ENCODE measurements at regions not wholly inside any gene's neighbourhood (a gene's known extent, or its start where the extent isn't known, plus 50 kb on each side); places are given as distances from the start of the nearest gene placed in this dataset.

DNA sequence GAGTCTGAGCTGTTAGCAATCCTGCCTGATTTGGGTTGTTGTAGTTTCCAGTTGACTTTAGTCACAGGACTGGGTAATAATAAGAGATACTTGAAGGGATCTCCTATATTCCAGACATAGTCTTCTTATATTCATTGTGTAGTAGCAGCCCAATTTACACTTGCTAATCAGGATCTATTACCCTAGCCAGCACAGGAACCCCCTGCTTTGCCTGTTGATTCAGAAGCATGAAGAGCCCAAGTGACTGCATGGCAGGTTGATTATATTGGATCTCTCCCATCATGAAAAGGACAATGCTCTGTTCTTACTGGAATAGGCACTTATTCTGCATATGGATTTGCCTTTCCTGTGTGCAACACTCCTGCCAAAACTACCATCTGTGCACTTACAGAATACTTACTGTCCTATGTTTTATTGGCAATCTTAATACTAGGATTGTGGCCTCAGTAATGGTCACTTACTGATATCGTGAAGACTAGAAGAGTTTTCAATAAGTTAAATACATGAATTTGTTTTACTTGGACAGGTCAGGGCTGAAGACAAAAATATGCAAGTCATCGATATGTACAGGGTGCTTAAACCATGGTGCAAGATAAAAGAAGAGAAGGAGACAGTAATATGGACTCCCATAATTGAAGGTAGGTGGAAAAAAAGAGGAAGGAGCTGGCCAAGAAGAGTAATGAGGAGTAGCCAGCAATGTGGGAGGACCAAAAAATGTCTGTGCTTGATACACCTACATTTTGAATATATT lies 304.1 kb downstream of the MCTP2 start (continued):
- TF ChIP-seq KDM1A (IDR thresholded peaks at IDR 0.05; ENCODE audit: borderline replicate concordance, low read length) (no peak), POU5F1 (IDR thresholded peaks at IDR 0.05; ENCODE audit: low read depth, low read length) (no peak), POLR2AphosphoS5 (IDR thresholded peaks at IDR 0.05; ENCODE audit: low read depth, low read length) (no peak), TEAD4 (IDR thresholded peaks at IDR 0.05; ENCODE audit: low read depth, low read length) (no peak), CBX8 (IDR thresholded peaks at IDR 0.05; ENCODE audit: borderline replicate concordance, low read depth, low read length) (no peak)

All from H1 (cell line).